GM04504 (cell line): ENCODE measurements at regions not wholly inside any gene's neighbourhood (a gene's known extent, or its start where the extent isn't known, plus 50 kb on each side); places are given as distances from the start of the nearest gene placed in this dataset.

Source experiments
- DNase-seq: peaks from one replicate; pipeline ENCODE4 v3.0.0-alpha.2; 2012; ENCODE audit warnings: low read depth

DNA sequence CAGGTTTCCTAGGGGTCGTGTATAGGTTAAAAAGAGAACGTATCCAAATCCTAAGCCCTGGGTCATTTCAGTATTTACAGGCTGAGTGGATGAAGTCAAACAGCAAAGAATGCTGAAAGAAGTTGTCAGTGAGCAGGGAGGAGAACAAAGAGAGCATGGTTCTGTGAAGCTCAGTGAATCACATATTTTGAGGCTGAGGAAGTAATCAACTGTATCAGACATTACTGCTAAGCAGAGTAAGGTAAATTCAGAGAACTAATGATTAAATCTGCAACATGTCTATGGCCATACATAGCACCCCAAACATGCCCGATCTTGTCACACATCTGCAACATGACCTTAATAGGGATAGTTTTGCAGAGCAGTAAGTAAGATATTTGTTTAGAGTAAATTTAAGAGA lies 1130.3 kb downstream of the RAPGEF2 start:
- DNase-seq, result no peak

DNA sequence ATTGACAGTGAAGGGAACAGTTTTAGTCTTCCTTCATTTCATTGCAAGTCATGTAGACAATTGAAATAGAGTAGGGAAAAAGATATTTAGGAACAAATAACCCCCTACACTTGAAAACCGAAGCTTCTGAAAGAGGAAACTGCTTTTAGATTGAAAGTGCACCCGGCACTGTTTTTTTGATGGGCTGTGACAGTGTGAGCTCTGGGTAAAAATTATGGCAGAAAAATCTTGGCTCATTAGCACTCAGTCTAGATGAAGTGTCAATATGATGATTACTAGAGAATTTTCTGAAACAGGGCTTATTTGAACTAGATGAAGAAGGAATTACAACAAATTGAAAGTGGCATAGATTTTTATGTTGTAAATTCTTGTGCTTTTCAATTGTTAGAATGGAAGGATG lies 1132.4 kb downstream of the RAPGEF2 start:
- DNase-seq, result no peak

DNA sequence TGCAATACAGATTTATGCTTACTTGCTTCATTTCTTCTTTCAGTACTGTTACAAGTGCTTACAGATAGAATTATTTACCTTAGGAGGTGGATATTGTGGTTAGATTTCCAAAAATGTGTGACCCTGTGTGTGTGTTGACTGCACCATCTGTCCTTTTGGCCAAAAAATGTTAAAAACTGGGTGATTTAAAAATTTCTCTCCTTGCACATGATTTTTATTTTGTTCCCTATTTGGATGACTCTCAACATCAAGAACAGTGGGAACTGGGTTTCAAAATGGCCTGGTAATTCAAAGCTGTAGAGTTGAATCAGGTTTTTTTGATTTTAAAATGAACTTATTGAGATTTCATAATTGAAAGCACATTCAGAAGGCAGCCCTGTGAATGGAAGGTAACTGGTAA lies 1132.9 kb downstream of the RAPGEF2 start:
- DNase-seq, result no peak

DNA sequence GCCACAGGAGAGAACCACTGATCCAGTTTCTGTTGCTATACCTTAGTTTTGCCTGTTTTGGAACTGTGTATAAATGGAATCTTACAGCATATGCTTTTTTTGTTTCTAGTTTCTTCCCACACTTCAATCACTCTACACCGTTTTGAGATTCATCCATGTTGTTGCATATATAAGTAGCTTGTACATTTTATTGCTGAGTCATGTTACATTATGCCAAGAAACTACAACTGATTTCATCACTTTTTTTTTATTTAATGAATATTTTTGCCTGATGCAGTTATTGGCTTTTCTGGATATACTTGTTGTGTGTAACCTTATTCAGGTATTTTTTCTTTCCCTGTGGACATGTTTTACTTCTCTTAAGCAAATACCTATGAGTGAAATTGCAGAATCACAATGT lies 1135.9 kb downstream of the RAPGEF2 start:
- DNase-seq, result no peak

DNA sequence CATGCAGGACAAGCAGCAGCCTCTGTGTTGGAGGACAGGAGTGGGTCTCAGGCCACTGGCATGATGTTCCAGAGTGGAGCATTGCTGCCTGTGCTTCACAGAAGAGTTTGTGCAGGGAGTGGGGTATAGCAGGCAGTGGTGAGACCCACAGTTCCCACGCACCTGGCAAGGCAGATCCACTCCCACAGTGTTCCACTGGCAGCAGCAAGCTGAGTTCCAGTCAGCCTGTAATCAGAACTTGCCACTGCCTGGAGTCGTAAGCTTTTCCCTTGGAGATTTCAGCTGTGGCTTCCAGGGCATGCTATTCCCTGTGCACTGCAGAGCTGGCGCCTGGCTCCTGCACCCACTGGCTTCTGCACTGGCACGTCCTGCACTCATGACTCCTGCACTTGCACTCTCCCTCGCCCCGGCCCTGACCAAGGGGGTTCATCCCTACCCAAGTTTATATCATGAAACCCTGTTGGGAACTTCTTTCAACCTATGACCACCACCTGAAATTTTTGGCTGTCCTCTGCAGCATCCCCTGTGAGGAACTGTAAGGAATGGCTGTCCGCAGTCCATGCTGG lies 1144.3 kb downstream of the RAPGEF2 start:
- DNase-seq, result no peak

DNA sequence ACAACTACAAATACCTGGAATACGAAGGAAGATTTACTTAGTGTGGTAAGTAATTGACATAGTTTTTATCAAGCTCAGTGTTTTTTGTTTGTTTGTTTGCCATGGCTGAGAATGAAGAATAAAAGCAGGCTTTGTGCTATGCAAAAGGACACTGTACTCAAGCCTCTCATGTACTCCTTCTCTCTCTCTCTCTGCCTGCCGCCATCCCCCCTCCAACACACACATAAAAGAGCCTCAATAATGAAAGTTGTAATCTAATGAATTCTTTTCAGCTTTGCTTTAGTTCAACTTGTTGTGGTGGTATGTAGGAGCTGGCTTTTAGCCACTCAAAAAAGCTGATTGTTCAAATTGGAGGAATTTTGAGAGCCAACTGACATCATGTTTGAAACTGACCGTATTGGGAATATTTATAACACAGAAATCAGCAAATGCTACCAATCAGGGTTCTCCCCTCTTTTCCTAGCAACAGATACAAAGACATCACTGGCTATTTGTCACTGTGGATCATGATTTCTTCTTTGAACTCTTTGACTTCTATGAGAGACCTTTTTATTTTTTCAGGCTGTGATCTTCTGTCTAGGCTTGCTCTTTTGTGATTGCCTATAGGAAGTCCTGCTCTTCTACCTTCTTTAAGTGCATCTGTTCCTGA lies 1148.8 kb downstream of the RAPGEF2 start:
- no peak for DNase-seq

DNA sequence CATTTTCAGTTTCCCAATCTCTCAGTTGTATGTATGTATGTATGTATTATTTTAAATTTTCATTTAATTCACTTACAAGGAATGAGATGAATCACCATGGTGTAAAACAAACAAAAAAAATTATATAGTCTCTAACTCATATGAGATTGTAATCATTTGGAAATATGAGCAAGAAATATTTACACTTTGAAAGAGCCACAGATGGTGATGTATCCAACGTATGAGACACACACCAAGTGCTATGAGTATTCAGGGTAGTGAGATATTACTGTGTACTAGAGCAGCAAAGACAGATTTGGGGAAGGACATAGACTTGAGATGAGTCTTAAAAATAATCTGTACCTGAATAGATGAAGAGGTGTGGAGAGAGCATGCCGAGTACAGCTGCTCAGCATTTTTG lies 1154.4 kb downstream of the RAPGEF2 start:
- DNase-seq, result no peak

DNA sequence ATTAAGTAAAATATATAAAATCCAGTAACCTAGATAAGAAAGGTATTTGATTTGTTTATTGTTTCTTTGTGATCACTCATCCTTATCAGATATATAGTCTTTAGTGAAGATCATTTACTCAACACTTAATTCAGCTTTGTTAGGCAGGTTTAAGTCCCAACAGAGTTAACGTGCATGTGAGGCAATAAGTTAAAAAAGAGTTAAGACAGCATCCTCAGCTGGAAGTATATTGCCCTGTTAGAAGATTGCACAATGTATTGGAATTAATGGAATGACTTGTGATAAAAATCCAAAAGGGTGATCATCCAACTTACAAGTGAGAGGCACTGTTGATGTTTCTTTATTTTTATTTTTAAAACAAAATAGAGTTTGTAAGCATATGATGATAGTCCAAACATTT lies 1162.1 kb downstream of the RAPGEF2 start:
- DNase-seq, result no peak

DNA sequence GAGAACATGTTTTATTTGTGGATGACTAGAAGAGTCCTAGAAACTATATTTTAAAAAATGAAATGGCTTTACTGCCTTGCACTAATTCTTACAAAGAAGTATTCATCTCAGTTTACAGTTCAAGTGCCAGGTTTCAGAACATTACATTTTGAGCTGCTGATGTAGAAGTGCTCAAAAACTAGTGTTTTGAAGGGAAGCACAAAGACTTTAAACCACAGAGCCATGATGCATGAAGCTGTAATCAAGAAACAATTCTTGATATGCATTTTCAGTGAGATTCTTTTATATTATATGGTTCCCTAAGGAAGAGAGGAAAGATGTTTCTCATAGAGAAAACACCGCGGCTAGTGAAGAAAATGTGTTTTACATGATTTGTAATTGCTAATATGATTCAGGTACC lies 1163.0 kb downstream of the RAPGEF2 start:
- DNase-seq, result no peak

DNA sequence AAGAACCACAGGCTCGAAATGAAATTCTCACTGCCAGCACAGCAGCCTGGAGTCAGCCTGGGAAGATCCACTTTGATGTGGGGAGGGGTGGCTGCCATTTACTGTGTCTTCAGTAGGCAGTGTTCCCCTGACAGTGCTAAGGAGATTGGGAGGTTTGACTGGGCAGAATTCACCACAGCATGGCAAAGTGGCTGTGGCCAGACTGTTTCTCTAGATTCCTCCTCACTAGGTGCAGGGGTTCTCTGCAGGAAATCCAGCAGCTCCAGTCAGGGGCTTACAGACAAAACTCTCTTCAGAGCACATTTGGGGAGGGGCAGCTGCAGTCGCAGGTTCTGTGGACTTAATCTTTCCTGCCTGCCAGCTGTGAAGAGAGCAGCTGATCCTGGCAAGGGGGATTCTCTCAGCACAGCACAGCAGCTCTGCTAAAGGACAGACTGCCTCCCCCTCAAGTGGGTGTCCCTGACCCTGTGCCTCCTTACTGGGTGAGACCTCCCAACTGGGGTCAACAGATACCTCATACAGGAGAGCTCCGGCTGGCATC lies 1174.0 kb downstream of the RAPGEF2 start:
- DNase-seq, result no peak

DNA sequence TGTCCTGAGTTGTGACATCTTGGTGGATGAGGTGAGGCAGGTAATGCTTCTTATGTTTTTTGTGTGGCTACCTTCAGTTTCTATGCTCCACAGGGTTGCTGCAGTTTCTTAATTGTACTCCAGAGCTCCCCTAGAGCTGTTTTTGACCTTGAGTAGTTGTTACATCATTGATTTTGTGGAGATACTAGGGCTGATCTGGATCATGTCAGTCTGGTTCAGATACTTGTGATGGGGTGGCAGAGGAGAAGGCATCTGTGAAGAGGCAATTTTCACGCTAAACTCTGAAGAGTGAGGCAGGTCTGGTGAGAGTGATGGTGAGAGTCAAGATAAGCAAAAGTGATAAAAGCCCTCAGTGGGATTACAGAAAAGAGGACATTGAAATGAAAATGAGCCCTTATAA lies 1180.2 kb downstream of the RAPGEF2 start:
- DNase-seq, result no peak

DNA sequence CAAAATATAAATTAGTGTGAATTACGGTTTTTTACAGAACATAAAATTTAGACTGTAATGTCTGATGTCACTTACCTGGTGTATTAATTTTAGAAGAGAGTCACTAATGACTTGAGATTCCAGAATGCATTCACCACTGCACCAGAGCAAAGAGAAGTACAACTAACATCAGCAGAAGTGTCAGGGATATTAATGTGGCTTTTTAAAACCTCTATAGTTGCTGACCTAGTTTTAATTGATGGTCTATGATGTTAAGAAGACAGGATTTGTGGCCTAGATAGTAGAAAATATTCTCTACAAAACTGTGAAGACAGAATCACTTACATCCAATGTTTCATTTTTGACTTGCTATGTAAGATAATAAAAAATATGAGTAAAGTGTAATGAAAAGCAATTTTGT lies 1181.6 kb downstream of the RAPGEF2 start:
- DNase-seq, result no peak

DNA sequence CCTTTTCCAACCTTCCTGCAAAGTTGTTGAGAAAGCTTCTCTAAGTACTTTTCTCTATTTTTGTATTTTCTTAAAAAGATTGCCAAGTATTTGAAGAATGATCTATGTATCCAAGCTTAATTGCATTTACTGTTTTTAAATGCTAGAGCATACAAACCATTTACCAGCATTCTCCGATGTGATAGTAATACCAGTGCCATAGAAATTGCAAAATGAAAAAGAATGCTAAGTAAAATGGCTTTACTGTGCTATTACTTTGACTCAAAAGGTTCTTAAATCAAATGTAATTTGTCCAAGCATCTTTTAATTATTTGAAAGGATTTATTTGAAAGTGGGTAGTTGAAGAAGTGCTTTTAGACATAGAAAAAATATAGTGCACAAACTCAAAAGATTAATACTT lies 1183.2 kb downstream of the RAPGEF2 start:
- DNase-seq, result no peak

DNA sequence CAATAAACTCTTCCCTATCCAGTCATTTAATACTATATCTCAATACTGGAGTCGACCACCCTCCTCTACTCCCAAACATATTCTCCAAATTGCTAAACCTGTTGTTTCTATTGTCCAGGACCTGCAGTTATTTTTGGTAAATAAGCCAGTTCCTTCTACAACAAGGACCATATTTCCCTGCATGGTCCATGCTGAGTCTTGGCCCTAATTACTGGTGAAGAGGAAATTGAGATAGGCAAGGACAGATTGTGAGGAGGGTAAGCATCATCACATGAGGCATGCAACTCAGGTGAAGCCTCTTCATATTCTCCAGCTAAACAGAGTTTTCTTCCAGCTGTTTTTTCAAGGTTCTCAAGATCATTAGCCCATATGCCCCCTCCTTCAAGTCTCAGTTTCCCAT lies 1193.6 kb downstream of the RAPGEF2 start:
- no peak for DNase-seq

DNA sequence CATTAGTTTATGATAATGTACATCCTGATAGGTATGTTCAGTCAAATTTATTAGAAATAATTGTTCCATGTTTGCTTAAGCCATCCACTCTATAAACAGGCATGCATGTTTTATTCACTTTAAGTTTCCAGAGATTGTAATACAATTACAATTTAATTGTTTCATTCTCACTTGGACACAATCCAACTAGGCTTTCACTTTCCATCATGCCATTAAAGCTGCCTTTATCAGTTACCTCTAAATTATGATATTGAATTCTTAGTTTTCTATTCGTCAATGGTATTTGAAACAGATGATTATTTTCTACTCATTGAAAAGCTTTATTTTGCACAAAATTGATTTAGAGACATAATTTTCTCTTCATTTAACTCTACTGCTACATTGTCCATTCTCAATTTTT lies 1196.3 kb downstream of the RAPGEF2 start:
- no peak for DNase-seq

DNA sequence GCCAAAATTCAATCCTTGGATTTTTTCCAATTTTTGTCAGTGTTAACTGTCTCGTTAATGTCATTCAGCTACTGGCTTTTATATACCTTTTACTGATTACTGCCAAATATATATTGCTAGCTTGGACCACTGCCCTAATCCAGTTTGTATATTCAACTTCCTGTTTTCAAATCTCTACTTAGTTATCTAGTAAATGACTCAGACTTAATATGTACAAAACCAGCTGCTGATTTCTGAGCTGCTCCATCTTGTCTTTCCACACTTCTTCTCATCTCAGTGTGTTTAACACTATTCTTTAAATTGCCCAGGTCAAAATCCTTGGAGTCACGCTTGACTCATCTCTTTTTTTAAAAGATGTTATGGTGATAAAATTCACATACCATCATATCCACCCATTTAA lies 1196.7 kb downstream of the RAPGEF2 start:
- DNase-seq, result no peak

DNA sequence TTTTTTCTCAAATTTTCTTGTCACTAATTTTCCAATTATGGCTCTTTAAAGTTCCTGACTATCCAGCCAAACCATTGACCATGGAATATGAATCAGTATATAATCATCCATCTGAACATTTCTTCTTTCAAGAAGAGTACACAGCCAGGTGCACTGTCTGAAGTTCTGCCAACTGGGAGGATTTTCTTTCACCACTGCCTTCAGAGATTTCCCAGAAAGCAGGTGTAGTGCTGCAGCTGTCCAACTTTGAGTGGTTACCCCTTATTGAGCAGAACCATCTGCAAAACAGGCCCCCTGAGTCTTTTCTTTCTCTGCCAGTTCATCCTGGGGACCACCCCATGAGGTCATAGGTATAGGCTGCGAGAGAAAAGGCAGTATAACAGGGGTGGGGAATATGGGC lies 1213.2 kb downstream of the RAPGEF2 start:
- DNase-seq, result no peak

DNA sequence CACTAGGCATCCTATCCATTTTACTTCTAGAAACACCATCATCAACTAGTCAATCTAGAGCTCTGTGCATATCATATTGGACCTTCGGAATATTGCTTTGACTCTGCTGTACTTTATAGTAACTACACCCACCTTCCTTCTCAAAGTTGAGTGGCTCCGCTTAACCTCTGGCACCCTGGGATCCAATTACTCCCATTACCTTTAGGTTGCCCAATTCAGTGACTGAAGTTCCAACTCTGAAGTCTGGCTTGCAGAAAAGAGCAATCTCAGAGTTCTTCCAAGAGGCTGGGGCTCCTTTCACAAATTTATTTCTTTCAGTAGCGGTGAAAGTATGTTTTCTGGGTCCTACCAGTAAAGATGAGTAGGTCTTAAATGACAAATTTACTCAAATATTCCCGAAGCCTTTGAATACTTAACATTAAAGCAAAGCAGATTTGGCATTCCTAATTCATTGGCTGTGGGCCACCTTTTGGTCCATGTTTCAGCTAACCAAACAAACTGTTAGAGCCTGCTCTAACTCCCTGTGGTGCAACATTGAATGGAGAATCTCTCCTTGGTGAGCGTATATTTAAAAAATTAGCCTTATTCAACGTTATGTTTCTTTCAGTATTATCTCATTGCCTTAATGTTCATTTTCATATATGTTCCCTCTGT lies 1215.8 kb downstream of the RAPGEF2 start:
- DNase-seq, result no peak

DNA sequence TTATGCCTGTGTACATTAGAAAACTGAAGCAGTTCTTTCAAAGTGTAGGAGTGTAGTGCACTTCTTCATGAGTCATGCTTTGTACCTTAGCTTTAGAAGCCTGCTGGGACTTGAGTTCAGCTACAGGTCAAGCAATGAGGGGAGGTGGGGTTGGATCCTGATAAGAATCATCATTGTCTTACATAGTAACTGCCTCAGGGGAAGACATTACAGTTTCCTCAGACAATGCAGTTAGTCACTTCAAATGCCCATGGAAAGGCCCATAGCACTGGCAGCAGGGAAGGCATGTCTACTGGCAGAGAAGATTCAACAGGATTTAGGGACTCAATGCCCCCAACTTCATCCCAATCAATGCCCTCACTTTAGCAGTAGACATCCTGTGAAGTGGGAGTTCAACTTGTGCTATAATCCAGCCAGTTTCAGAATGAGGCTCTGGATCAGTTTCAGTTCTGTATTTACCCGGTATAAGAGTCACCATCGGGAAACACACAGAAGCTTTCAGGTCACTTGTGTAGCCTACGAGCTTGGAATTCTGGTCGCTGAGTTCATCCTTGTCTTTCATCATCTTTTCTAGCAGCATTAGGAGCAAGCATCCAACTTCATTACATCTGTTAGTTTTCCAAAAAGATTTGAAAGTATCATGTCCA lies 1216.5 kb downstream of the RAPGEF2 start:
- DNase-seq, result no peak

DNA sequence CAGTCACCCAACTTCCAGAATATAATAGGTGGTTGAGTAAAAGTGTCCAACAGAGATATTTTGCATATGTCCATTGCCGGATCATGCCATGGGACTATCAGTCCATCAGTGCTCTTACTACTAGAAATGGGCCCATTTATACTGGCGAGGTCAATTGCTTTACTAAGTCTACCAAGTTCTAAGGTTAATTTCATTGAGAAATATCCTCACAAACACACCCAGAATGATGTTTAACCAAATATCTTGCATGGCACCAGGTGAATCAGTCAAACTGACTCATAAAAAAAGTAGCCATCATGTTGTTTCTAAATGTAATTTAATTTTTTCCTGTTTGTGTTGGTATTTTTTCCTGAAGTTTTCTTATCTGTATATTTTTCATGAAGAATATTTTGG lies 1217.0 kb downstream of the RAPGEF2 start:
- no peak for DNase-seq

DNA sequence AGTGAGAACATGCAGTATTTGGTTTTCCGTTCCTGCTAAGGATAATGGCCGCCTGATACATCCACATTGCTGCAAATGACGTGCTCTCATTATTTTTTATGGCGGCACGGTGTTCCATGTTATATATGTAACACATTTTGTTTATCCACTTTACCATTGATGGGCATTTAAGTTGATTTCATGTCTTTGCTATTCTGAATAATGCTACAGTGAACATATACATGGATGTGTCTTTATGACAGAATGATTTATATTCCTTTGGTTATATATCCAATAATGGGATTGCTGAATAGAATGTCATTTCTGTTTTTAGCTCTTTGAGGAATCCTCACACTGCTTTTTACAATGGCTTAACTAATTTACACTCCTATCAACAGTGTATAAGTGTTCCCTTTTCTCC lies 1223.2 kb downstream of the RAPGEF2 start:
- DNase-seq, result no peak

DNA sequence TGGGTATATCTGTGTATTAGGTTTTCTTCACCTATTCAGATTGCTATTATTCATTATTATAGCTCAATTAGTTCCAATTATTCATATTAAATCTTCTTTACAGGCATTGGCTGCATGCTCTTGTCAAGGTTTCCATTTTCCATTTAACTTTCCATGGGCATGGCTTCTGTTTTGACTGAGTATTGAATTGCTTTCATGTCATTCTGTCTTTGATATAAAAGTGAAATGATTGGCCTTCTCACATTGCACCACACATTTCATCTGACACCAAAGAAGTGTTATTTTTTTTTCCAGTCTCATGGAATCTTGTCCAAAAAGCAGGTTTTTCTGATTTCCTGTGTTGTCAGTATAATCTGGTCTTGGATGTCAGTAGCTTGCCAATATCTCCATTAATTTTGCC lies 1244.3 kb downstream of the RAPGEF2 start:
- no peak for DNase-seq

DNA sequence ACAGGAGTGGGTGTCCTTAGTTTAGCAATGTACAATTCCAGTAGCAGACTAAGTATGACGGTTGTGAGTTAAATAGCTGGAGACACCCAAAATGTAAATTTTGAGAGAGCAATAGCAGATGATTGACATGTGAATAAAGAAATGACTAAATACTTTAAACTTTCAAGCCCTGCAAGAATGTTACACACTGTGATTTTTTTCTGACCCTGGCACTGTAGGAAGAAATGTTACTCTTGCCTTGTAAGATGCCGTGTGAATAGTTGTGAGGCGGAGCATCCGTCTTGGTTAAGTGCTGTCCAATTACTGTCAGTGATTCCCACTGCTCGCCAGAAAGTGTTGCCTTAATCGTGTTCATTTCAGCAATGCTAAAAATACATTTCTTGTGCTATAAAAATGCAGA lies 1248.1 kb downstream of the RAPGEF2 start:
- DNase-seq, result no peak
